ENCODE measurements at regions not wholly inside any gene's neighbourhood (a gene's known extent, or its start where the extent isn't known, plus 50 kb on each side); places are given as distances from the start of the nearest gene placed in this dataset.

DNA sequence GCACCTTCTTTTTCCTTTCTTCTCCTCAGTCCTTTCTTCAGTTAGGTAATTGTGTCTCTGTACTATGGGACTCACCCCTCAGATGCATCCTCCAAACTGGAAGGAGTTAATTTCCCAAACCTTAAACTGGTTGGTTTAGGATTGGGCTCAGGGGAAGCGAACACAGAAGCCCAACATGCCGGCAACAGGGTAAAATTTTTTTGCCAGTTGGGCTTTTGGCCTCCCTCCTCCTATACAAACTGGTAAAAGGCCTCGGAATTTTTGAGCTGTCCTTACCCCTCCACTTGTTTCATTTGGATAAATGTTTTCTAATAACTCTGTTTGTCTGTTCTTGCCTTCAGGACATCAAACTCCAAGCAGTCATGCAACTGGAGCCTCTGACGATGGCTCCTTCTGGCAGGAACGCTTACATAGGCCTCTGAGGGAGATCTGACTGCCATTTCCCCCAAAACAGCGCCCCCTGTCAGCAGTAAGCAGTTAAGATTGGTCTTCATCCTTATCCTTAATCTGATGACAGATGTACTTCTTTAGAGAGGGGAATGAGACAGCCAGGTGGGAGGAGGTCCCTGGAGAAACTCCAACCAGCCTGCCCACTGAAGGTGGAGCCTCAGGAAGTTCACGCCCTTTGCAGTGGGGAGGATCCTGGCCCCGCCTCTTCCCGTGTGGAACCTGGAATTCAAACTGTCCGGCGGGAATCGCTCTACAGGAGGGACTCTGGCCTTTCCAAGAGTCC, 57.8 kb upstream of the SPINK5 start:
- ChIA-PET CTCF (no interaction called here), POLR2A (no interaction called here)
- intact Hi-C loops (cut with micrococcal nuclease; ENCODE audit: unreplicated experiment) (no loop called here), in situ Hi-C loops (cut with HindIII; ENCODE audit: low pct_unique_long_range_greater_than_20kb, low sequenced_read_pairs) (no loop called here)
- no TSS peak for BruUV-seq (replicated peaks)
- DNase-seq (ENCODE audit: low read depth, low spot score) = no peak
- Histone ChIP-seq H3K4me3 (ENCODE audit: low read depth in 2 of 2, low read length in 2 of 2) (no peak overlapping the region), H3K27me3 (ENCODE audit: control insufficient read depth, insufficient read depth, low read length) (no peaks in the 10 kb centered on the region), H3K27ac (ENCODE audit: low read length) (no peak overlapping the region), H3K9me3 (ENCODE audit: control insufficient read depth, insufficient read depth, low read depth, low read length) (no peaks in the 10 kb centered on the region), H3K4me1 (ENCODE audit: control insufficient read depth, insufficient read depth, low read length) (no peaks in the 10 kb centered on the region), H3K36me3 (ENCODE audit: control insufficient read depth, insufficient read depth, low read length) (no peaks in the 10 kb centered on the region)
- TF ChIP-seq, protein P1, sequence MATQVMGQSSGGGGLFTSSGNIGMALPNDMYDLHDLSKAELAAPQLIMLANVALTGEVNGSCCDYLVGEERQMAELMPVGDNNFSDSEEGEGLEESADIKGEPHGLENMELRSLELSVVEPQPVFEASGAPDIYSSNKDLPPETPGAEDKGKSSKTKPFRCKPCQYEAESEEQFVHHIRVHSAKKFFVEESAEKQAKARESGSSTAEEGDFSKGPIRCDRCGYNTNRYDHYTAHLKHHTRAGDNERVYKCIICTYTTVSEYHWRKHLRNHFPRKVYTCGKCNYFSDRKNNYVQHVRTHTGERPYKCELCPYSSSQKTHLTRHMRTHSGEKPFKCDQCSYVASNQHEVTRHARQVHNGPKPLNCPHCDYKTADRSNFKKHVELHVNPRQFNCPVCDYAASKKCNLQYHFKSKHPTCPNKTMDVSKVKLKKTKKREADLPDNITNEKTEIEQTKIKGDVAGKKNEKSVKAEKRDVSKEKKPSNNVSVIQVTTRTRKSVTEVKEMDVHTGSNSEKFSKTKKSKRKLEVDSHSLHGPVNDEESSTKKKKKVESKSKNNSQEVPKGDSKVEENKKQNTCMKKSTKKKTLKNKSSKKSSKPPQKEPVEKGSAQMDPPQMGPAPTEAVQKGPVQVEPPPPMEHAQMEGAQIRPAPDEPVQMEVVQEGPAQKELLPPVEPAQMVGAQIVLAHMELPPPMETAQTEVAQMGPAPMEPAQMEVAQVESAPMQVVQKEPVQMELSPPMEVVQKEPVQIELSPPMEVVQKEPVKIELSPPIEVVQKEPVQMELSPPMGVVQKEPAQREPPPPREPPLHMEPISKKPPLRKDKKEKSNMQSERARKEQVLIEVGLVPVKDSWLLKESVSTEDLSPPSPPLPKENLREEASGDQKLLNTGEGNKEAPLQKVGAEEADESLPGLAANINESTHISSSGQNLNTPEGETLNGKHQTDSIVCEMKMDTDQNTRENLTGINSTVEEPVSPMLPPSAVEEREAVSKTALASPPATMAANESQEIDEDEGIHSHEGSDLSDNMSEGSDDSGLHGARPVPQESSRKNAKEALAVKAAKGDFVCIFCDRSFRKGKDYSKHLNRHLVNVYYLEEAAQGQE (IDR thresholded peaks at IDR 0.05; ENCODE audit: insufficient read depth in 1 of 2, low read depth in 2 of 2, low read length in 1 of 2) = no peak
- TF ChIP-seq, protein P2, sequence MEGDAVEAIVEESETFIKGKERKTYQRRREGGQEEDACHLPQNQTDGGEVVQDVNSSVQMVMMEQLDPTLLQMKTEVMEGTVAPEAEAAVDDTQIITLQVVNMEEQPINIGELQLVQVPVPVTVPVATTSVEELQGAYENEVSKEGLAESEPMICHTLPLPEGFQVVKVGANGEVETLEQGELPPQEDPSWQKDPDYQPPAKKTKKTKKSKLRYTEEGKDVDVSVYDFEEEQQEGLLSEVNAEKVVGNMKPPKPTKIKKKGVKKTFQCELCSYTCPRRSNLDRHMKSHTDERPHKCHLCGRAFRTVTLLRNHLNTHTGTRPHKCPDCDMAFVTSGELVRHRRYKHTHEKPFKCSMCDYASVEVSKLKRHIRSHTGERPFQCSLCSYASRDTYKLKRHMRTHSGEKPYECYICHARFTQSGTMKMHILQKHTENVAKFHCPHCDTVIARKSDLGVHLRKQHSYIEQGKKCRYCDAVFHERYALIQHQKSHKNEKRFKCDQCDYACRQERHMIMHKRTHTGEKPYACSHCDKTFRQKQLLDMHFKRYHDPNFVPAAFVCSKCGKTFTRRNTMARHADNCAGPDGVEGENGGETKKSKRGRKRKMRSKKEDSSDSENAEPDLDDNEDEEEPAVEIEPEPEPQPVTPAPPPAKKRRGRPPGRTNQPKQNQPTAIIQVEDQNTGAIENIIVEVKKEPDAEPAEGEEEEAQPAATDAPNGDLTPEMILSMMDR (IDR thresholded peaks at IDR 0.05) = no peak; the same call in 1 of the 2 replicates
- TF ChIP-seq SIN3A (IDR thresholded peaks at IDR 0.05; ENCODE audit: borderline replicate concordance, insufficient read depth, low read depth, low read length) = no peak
- no peak for ATAC-seq

DNA sequence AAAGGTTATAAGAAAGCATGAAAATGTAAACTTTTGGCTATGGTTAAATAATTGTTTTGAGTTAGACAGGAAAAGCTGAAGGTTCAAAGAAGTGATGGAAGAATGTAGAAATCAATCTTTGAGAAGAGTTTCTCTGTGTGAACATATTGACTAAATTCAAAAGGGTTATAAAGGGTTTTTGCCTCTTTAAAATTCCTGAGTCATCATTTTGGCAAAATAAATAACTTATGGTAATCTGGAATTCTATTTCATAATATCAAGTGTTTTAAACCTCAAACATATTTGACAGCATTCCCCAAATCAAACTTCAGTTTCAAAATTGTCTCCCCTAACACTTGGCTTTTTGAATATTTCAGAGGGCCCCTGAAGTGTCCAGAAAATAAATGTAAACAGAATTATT, 60.6 kb upstream of the SPINK5 start:
- POLR2A ChIA-PET = no interaction called here
- Histone ChIP-seq H3K27ac (ENCODE audit: low read length) (no peak overlapping the region), H3K4me1 (ENCODE audit: control insufficient read depth, insufficient read depth, low read length) (no peaks in the 10 kb centered on the region), H3K36me3 (ENCODE audit: control insufficient read depth, insufficient read depth, low read length) (no peaks in the 10 kb centered on the region), H3K27me3 (ENCODE audit: control insufficient read depth, insufficient read depth, low read length) (no peaks in the 10 kb centered on the region), H3K9me3 (ENCODE audit: control insufficient read depth, insufficient read depth, low read depth, low read length) (no peaks in the 10 kb centered on the region), H3K4me3 (ENCODE audit: low read depth in 2 of 2, low read length in 2 of 2) (no peak overlapping the region)
- in situ Hi-C loops (cut with HindIII; ENCODE audit: low pct_unique_long_range_greater_than_20kb, low sequenced_read_pairs) (no loop called here), intact Hi-C loops (cut with micrococcal nuclease; ENCODE audit: unreplicated experiment) (no loop called here)
- no TSS peak for BruUV-seq (replicated peaks)
- ATAC-seq = no peak
- TF ChIP-seq POLR2AphosphoS5 (IDR thresholded peaks at IDR 0.05; ENCODE audit: low read depth, low read length) (no peak), SIN3A (IDR thresholded peaks at IDR 0.05; ENCODE audit: borderline replicate concordance, insufficient read depth, low read depth, low read length) (no peak), TCF7L2 (IDR thresholded peaks at IDR 0.05; ENCODE audit: low read depth, low read length) (no peak)
- TF ChIP-seq, protein P1 (IDR thresholded peaks at IDR 0.05; ENCODE audit: insufficient read depth in 1 of 2, low read depth in 2 of 2, low read length in 1 of 2) = no peak
- TF ChIP-seq, protein P2 (IDR thresholded peaks at IDR 0.05) = no peak
- DNase-seq (ENCODE audit: low read depth, low spot score) = no peak
- CTCF ChIA-PET = no interaction called here
